ENCODE measurements at regions not wholly inside any gene's neighbourhood (a gene's known extent, or its start where the extent isn't known, plus 50 kb on each side); places are given as distances from the start of the nearest gene placed in this dataset.

DNA sequence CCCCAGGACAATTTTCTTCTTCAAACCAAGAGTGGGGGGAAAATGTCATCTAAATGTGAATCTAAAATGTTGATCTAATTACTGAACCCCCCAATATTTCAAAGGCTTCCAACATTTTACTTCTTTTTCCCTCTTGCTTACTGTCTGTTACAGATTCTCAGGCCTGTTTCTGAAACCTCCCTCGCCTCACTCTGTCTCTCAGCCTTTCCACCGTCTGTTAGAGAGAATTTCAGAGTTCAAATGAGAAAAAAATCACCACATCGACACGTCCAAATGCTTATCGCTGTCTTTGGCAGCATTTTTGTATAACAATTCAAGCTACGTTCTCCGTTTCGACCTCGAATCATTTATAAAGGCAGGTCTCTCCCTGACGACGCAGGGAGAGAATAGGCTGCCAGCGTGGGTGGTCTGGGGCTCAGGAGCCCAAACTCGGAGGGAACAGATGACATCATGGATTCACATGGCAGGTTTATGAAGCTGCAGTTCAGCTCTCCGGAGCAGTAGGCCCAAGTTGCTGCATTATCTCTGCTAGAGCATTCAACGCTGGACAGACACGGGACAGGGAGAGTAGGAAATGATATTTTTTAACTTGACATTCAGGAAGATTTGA is 139.8 kb downstream of the GAS1 start:
- H3K36me3 ChIP-seq (ENCODE audit: low read depth): no peaks in the 10 kb centered on the region
- no peak for TF ChIP-seq EZH2 (IDR thresholded peaks at IDR 0.05; ENCODE audit: low read depth)
- no peak for TF ChIP-seq CTCF (conservative IDR thresholded peaks at IDR 0.05)
- no peaks in the 10 kb centered on the region for H3K9me2 ChIP-seq (ENCODE audit: insufficient read depth)
- no peaks in the 10 kb centered on the region for H3K9me3 ChIP-seq (ENCODE audit: insufficient read depth, low read depth)
- H2AFZ ChIP-seq: no peak overlapping the region
- H3K27me3 ChIP-seq (ENCODE audit: insufficient read depth, low read depth): no peaks in the 10 kb centered on the region
- H3K27ac ChIP-seq: no peak overlapping the region
- H3K4me1 ChIP-seq (replicated peaks; ENCODE audit: insufficient read depth): no peaks in the 10 kb centered on the region
- CTCF ChIA-PET: no interaction called here
- intact Hi-C loops (cut with micrococcal nuclease; ENCODE audit: unreplicated experiment): no loop called here
- H3K4me2 ChIP-seq: no peak overlapping the region
- BruUV-seq (replicated peaks): no TSS peak
- peaks cover 11% of the 10 kb centered on the region; the same call in 1 of the 2 replicates for H3F3A ChIP-seq (ENCODE audit: insufficient read depth, low read depth)
- no peaks in the 10 kb centered on the region for H3K79me2 ChIP-seq (ENCODE audit: low read depth)
- DNase-seq: no peak
- POLR2A ChIA-PET (ENCODE audit: unreplicated experiment): no interaction called here
- H4K20me1 ChIP-seq (ENCODE audit: insufficient read depth): no peaks in the 10 kb centered on the region
- H3K4me3 ChIP-seq: no peak overlapping the region

DNA sequence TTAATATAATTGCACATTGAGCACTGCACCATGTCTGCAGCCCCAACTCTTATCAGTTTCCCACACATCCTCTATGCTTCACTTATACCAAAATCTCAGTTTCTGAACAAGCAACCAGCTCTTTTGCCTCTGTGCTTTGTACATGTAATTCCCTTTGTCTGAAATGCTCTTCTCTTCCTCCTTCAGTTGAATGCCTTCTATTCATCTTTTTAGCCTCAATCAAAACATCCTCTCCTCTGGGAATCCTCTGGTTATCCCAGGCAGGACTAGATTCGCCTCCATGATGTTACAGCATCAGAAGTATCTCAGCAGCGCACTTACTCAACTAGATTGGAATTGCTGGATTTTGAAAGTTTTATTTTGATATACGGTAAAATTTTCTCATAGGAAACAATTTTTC is 143.3 kb downstream of the GAS1 start:
- Histone ChIP-seq H3K27ac (no peak overlapping the region), H3K9me2 (ENCODE audit: insufficient read depth) (no peaks in the 10 kb centered on the region), H3K27me3 (ENCODE audit: insufficient read depth, low read depth) (no peaks in the 10 kb centered on the region), H3K79me2 (ENCODE audit: low read depth) (no peaks in the 10 kb centered on the region), H3F3A (ENCODE audit: insufficient read depth, low read depth) (peaks cover 13% of the 10 kb centered on the region; the same call in 1 of the 2 replicates), H3K4me3 (no peak overlapping the region), H3K4me1 (replicated peaks; ENCODE audit: insufficient read depth) (no peaks in the 10 kb centered on the region), H4K20me1 (ENCODE audit: insufficient read depth) (no peaks in the 10 kb centered on the region), H2AFZ (no peak overlapping the region), H3K9me3 (ENCODE audit: insufficient read depth, low read depth) (no peaks in the 10 kb centered on the region), H3K4me2 (no peak overlapping the region), H3K36me3 (ENCODE audit: low read depth) (no peaks in the 10 kb centered on the region)
- BruUV-seq (replicated peaks): no TSS peak
- no peak for TF ChIP-seq EZH2 (IDR thresholded peaks at IDR 0.05; ENCODE audit: low read depth)
- TF ChIP-seq CTCF (conservative IDR thresholded peaks at IDR 0.05): no peak
- ChIA-PET POLR2A (ENCODE audit: unreplicated experiment) (no interaction called here), CTCF (interaction anchor here (0.6 kb wide), 1 partner anchor 370 kb away, joined by 3 read pairs; no protein-coding TSS in a partner anchor)
- intact Hi-C loops (cut with micrococcal nuclease; ENCODE audit: unreplicated experiment): no loop called here
- DNase-seq: no peak

DNA sequence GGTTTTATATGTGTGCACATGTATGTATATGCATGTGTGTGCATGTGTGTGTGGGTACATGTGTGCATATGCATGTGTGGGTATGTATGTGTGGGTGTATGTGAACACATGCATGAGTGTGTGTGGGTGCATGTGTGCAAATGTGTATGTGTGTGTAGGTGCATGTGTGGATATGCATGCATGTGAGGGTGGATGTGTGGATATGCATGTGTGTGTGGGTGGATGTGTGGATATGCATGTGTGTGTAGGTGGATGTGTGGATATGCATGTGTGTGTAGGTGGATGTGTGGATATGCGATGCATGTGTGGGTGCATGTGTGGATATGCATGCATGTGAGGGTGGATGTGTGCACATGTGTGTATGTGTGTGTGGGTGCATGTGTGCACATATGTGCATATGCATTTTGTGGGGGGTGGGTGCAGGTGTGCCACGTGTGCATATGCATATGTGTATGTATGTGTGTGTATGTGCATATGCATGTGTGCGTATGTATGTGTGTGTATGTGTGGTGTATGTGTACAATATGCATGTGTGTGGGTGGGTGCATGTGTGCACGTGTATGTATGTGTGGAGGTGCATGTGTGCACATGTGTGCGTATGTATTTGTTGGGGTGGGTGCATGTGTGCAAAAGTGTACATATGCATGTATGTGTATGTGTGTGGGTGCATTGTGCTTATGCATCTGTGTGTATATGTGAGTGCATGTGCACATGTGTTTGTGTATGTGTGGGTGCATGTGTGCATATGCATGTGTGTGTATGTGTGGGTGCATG is 144.2 kb downstream of the GAS1 start:
- TF ChIP-seq EZH2 (IDR thresholded peaks at IDR 0.05; ENCODE audit: low read depth) (no peak), CTCF (conservative IDR thresholded peaks at IDR 0.05) (no peak)
- Histone ChIP-seq H3K9me3 (ENCODE audit: insufficient read depth, low read depth) (no peaks in the 10 kb centered on the region), H3K27ac (no peak overlapping the region), H3K79me2 (ENCODE audit: low read depth) (no peaks in the 10 kb centered on the region), H3K27me3 (ENCODE audit: insufficient read depth, low read depth) (no peaks in the 10 kb centered on the region), H3F3A (ENCODE audit: insufficient read depth, low read depth) (peaks cover 13% of the 10 kb centered on the region; the same call in 1 of the 2 replicates), H3K4me2 (no peak overlapping the region), H3K4me1 (replicated peaks; ENCODE audit: insufficient read depth) (no peaks in the 10 kb centered on the region), H4K20me1 (ENCODE audit: insufficient read depth) (no peaks in the 10 kb centered on the region), H3K9me2 (ENCODE audit: insufficient read depth) (no peaks in the 10 kb centered on the region), H3K36me3 (ENCODE audit: low read depth) (no peaks in the 10 kb centered on the region), H2AFZ (no peak overlapping the region), H3K4me3 (no peak overlapping the region)
- ChIA-PET POLR2A (ENCODE audit: unreplicated experiment) (no interaction called here), CTCF (no interaction called here)
- DNase-seq: no peak
- intact Hi-C loops (cut with micrococcal nuclease; ENCODE audit: unreplicated experiment): no loop called here
- no TSS peak for BruUV-seq (replicated peaks)

All from PC-9 (cell line).